Cerebellar cortex (tissue), 1 donor: ENCODE measurements at regions not wholly inside any gene's neighbourhood (a gene's known extent, or its start where the extent isn't known, plus 50 kb on each side); places are given as distances from the start of the nearest gene placed in this dataset.

ENCODE experiments used
- DNase-seq: peaks from one replicate; pipeline ENCODE4 v3.0.0-alpha.2; 2015; ENCODE audit warnings: low spot score

- no peak for DNase-seq
Measured at GRCh38 chr18:33957707-33958106, 267.0 kb downstream of the NOL4 start.

- DNase-seq = no peak
Measured at GRCh38 chr18:33951031-33951430, 273.7 kb downstream of the NOL4 start.

- DNase-seq = no peak
Measured at GRCh38 chr18:33946336-33946735, 278.4 kb downstream of the NOL4 start.

GRCh38 chr18:33944493-33944892, 280.2 kb downstream of the NOL4 start:
- no peak for DNase-seq

GRCh38 chr18:33937270-33937816, 287.4 kb downstream of the NOL4 start:
- DNase-seq = no peak

GRCh38 chr18:33934258-33934657, 290.5 kb downstream of the NOL4 start:
- no peak for DNase-seq

GRCh38 chr18:33928231-33928630, 296.5 kb downstream of the NOL4 start:
- DNase-seq = no peak

GRCh38 chr18:33924576-33924975, 300.1 kb downstream of the NOL4 start:
- no peak for DNase-seq

- no peak for DNase-seq
Measured at GRCh38 chr18:33923980-33924379, 300.7 kb downstream of the NOL4 start.

- no peak for DNase-seq
Measured at GRCh38 chr18:33918571-33918970, 306.1 kb downstream of the NOL4 start.

GRCh38 chr18:33916200-33916599, 308.5 kb downstream of the NOL4 start:
- no peak for DNase-seq

- DNase-seq = no peak
Measured at GRCh38 chr18:33914399-33914798, 310.3 kb downstream of the NOL4 start.

GRCh38 chr18:33906046-33906445, 318.7 kb downstream of the NOL4 start:
- DNase-seq = no peak

- DNase-seq = no peak
Measured at GRCh38 chr18:33901894-33902512, 322.7 kb downstream of the NOL4 start.

GRCh38 chr18:33900638-33901037, 322.6 kb downstream of the ASXL3 start:
- no peak for DNase-seq

- no peak for DNase-seq
Measured at GRCh38 chr18:33898427-33898826, 320.4 kb downstream of the ASXL3 start.

GRCh38 chr18:33878213-33878612, 300.2 kb downstream of the ASXL3 start:
- DNase-seq = no peak

- DNase-seq = peak; percentile 6
Measured at GRCh38 chr18:33875029-33875565, 297.1 kb downstream of the ASXL3 start.

GRCh38 chr18:33873112-33873511, 295.1 kb downstream of the ASXL3 start:
- no peak for DNase-seq

GRCh38 chr18:33871363-33872025, 293.5 kb downstream of the ASXL3 start:
- no peak for DNase-seq

GRCh38 chr18:33870059-33870458, 292.0 kb downstream of the ASXL3 start:
- no peak for DNase-seq

GRCh38 chr18:33866386-33866785, 288.4 kb downstream of the ASXL3 start:
- DNase-seq = no peak

GRCh38 chr18:33863912-33864311, 285.9 kb downstream of the ASXL3 start:
- DNase-seq = no peak

- DNase-seq = no peak
Measured at GRCh38 chr18:33854827-33855139, 276.8 kb downstream of the ASXL3 start.
